ENCODE measurements at regions not wholly inside any gene's neighbourhood (a gene's known extent, or its start where the extent isn't known, plus 50 kb on each side); places are given as distances from the start of the nearest gene placed in this dataset.
"Not testable (repeated sequence)": the region's sequence is repeated elsewhere in the genome, so short reads cannot be mapped to it uniquely, and the experiment has no call there.

DNA sequence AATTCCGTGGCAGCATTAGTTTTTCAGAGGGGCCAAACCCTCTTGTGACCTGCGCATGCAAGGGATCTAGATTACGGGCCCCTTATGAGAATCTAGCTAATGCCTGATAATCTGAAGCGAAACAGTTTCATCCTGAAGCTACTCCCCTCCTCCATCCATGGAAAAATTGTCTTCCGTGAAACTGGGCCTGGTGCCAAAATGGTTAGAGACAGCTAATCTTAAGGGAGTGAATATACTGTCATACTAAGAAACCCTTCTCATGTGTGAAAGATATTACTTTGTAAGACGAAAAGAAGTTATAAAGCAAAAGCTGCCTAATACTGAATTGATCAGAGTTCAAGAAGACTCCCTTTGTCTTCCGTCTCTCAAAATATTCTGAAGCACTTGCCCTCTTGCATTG is 166.3 kb downstream of the DUSP10 start:
- no peak for DNase-seq (ENCODE audit: low spot score)

DNA sequence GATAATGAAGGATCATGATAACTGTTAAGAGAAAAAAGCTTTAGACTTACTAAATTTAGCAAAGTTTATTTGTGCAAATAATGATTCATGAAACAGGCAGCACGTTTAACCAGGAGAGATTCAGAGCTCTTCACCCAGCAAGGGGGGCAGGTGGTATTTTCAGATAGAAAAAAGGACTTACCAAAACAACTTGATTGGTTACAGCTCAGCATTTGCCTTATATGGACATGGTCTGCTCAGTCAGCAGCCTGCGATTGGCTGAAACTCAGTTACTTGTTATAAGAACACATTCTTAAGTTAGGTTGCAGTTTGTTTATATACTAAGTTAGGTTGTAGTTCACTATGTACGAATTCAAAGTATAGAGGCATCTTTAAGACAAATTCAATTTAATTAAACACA is 165.6 kb downstream of the DUSP10 start:
- no peak for DNase-seq (ENCODE audit: low spot score)

DNA sequence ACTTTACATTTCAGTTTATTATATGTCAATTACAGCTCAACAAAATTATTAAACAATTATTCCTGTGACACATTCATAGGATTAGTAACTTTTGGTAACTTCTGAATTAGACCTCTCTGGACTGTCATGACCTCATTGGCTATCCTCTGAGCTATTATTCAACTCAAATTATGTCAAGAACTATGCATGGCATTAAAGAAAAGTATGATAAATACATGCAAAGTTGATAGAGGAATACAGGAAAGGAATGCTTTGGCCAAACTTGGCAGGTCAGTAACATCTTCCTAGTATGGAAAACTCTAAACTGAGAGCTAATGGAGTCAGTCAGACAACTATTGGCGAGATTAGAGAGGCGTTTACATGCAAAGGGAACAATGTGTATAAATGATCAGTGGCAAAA is 158.4 kb downstream of the DUSP10 start:
- DNase-seq (ENCODE audit: low spot score) = no peak

DNA sequence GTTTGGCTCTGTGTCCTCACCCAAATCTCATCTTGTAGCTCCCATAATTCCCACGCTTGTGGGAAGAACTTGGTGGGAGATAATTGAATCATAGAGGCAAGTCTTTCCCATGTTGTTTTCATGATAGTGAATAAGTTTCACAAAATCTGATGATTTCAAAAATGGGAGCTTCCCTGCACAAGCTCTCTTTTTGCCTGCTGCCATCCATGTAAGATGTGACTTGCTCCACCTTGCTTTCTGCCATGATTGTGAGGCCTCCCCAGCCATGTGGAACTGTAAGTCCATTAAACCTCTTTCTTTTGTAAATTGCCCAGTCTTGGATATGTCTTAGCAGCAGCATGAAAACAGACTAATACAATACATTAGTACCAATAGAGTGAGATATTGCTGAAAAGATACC is 154.9 kb downstream of the DUSP10 start:
- DNase-seq (ENCODE audit: low spot score) = not testable (repeated sequence)

DNA sequence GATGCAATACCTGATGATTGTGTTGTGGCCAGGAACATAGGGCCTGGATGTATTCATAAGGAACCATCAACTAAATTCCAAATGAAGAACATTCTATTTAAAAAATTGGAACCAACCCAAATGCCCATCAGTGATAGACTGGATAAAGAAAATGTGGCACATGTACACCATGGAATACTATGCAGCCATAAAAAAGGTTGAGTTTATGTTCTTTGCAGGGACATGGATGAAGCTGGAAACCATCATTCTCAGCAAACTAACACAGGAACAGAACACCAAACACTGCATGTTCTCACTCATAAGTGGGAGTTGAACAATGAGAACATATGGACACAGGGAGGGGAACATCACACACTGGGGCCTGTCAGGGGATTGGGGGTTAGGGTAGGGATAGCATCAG is 150.6 kb downstream of the DUSP10 start:
- not testable (repeated sequence) for DNase-seq (ENCODE audit: low spot score)

DNA sequence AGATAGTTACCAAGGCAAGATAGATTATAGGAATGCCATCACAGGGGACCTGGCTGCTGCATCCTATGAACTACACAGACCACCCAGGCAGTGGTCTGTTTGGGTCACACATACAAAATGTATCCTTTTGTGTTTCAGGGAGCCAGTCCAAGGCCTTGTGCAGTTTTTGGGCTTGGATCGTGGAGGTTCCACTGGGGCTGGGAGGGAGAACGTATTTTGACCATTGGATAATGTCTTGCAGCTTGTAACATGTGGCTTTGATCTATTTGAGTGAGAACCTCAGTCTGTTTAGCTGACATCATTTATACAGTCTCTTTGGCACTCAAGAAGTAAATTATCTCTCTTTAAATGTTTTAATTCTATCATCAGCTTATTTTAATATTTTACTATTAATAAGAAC is 147.3 kb downstream of the DUSP10 start:
- DNase-seq (ENCODE audit: low spot score) = no peak

DNA sequence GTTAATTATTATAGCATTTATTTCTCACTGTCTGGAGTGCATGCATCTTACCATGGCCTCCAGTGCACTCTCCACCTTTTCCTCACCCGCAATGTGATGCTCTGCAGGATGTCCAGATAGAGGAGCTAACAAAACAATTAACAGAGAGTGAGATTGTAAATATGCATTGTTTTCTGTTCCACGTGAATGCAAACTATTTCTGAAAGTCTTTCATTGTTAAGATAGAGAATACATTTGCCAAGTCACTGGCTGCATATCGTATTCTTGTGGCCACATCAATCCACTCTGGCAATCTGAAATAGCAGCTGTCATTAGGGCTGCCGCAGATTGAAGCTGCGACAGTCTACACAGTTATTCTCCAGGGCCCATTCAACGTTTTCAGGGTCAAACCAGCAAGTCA is 143.8 kb downstream of the DUSP10 start:
- peak; percentile 83 for DNase-seq (ENCODE audit: low spot score)

DNA sequence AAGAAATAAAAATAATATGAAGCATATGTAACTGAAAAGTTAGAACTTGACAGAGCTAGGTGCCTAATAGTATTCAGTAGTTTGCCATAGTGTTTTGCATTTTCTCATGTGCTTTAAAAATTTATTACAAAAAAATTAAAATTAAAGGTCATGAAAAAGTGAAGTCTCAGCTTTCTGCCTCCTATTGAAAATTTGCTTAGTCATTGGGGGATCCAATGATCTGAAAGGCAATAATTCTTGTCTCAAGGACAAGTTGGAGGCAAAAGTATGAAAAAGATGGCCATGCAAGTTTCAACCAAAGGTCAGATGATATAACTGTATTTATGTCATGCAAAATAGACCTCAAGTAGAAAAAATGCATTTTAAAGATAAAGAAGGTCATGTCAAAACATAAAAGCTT is 140.7 kb downstream of the DUSP10 start:
- no peak for DNase-seq (ENCODE audit: low spot score)

DNA sequence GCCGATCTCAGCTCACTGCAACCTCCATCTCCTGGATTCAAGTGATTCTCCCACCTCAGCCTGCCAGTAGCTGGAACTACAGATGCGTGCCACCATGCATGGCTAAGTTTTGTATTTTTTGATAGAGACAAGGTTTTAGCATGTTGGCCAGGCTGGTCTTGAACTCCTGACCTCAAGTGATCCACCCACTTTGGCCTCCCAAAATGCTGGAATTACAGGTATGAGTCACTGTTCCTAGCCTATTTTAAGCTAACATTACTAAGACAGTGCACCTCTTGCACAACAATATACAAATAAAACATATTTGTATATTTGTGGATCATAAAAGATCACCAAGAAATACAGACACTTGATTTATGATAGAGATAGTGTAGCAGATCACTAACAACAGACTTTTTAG is 139.1 kb downstream of the DUSP10 start:
- DNase-seq (ENCODE audit: low spot score) = no peak

DNA sequence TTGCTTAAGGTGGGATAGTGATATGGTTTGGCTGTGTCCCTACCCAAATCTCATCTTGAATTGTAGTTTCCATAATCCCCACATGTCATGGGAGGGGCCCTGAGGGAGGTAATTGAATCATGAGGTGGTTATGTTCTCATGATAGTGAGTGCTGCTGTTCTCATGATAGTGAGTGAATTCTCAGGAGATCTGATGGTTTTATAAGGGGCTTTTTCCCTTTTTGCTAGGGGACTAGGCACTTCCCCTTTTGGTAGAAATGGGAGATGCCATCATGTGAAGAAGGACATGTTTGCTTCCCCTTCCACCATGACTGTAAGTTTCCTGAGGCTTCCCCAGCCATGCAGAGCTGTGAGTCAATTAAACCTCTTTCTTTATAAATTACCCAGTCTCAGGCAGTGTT is 137.5 kb downstream of the DUSP10 start:
- DNase-seq (ENCODE audit: low spot score) = not testable (repeated sequence)

DNA sequence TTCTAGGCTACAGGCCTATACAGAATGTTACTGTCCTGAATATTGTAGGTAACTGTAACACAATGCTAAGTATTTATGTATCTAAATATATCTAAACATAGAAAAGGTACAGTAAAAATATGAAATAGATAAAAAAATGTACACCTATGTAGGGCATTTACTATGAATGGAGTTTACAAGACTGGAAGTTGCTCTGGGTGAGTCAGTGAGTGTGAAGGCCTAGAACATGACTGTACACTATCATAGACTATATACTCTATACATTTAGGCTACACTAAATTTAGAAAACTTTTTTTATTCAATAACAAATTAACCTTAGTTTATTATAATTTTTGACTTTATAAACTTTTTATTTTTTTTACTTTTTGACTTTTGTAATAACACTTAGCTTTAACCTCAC is 136.9 kb downstream of the DUSP10 start:
- DNase-seq (ENCODE audit: low spot score) = no peak

DNA sequence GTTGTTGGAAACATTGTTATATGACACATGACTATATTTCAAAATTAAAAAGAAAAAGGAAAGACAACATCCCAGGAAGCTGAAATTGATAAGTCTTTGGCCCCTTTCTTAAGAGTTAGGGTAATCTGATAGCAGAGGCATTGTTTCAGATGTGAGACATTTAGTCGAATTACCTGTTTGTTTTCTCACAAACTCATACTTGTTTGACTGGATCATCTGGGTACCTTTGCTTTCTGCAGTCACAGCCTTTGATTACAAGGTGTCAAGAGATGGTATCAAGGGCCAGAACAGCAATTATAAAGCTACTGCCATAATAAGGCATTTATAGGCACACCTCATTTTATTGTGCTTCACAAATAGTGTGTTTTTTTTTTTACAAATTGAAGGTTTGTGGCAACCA is 136.3 kb downstream of the DUSP10 start:
- no peak for DNase-seq (ENCODE audit: low spot score)

DNA sequence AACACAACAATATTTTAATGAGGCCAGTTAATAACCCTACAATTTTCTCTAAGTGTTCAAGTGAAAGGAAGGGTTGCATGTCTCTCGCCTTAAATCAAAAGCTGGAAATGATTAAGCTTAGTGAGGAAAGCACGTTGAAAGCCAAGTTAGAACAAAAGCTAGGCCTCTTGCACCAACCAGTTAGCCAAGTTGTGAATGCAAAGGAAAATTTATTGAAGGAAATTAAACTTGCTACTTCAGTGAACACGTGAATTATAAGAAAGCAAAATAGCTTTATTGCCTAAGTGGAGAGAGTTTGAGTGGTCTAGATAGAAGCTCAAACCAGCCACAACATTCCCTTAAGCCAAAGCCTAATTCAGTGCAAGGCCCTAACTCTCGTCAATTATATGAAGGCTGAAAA is 135.6 kb downstream of the DUSP10 start:
- no peak for DNase-seq (ENCODE audit: low spot score)

DNA sequence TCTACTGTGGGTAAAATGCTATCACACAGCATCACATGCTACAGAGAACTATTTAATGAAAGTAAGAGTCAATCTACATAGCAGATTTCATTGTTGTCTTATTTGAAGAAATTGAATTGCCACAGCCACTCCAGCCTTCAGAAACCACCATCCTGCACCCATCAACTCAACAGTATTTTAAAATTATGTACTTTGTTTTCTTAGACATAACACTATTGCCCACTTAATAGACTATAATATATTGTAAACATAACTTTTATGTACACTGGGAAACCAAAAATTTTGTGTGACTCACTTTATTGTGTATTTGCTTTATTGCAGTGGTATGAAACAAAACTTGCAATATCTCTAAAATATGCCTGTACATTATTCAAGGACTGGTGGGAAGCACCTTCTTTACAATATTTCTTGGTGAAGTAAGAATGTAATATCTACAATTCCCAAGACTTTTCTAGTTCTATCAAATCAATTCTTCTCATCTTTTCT is 133.0 kb downstream of the DUSP10 start:
- DNase-seq (ENCODE audit: low spot score) = no peak

DNA sequence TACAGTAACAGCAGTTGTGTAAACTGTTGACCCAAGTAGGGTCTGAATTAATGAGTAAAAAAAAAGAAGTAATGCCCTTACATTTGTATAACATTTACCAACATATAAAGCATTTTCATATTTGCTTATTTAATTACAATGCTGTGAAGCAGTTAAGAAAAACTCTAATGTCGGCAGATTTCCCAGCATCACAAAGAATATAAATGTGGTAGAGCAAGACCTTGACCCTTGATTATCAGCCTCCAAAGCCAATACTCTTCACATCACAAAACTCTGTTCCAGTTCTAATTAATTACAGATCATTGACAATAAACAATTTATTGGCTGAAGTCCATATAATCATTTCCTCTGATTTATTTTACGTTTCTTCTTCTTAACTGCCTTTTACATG is 130.2 kb downstream of the DUSP10 start:
- DNase-seq (ENCODE audit: low spot score) = no peak

DNA sequence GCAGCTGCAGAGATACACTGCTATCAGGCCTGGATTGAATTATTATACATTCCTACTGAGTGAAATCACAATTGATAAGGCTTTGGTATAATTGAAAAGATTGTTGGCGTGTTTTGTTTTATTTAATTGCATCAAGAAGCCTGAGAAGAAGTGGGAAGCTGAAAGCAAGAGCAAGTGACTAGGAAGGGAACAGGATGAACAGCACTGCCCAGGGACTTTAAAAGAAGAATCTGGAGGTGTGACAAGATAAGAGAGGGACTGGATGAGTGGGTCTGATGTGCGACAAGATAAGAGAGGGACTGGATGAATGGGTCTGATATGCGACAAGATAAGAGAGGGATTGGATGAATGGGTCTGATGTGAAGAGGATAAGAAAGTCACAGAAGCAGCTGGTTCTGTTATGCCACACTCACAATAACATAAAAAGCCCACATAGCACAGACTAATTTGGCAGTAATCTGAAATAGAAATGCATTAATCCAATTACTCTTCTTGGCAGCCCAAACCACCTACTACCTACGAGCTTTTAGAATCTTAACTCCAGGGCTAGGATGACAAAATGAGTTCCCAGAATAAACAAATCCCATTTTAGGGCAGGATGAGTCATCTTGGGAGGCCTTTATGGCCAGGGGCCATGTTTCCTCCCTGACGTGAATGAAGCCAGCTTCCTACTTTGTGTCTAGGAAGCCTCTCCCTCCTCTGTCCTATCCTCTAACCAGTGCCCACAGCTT is 129.7 kb downstream of the DUSP10 start:
- DNase-seq (ENCODE audit: low spot score) = no peak

DNA sequence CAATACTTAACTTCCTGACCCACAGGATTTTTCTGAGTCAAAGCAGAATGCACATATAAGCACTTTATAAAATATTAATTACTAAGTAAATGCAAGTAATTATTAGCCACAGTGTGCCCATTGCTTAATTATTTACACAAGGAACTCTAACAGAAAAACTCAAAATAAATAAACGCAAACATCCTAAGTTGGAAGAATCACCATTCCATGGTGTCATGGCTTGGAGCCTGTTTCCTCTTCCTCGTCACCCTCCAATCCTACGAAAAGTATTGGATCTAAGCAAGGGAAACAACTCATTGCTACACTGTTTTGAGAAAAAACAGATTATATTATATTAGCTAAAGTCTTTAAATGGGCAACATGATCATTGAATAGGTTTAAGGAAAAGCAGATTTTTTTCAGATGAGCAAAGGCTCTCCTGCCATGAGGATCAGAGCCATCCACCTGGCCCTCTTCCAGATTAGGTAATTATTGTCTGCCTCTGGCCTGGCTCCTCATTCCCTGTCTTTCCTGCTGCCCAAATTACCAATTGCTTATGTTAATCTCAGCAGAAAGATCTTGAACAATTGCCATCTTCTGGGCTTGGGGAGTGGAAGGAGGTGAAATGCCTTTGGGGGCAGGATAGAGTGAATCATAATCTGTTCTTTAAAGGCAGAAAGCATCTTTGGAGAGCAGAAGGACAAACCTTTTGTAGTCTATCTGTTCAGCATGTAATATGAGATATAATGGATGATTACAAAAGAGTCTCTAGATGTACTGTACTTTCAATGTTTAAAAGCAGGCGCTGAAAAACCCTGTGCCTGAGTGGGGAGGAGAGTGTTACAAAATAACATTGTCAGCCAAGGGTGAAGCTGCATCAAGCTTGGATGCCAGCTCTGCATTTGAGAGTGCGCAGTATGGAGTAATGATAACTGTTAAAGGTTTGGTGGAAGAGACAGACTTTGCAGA is 121.2 kb downstream of the DUSP10 start:
- DNase-seq (ENCODE audit: low spot score) = no peak

DNA sequence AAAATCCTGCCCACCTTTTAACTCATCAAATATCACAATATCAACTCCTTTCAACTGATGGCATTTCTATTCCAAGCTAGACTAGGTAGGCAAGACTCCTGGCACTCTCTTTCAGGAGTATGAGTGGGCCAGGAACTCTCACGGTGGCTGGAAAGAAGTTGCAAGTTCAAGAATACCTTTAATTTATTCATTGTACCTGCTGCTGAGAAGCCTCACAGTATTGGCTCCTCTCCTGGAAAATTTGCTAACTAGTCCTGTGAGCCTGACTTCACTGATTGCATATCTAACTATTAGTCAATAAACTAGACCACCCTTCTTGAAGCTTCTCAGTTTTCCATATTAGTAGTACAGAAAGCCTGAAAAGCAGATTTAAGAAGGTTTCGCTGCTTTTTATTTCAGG is 120.2 kb downstream of the DUSP10 start:
- DNase-seq (ENCODE audit: low spot score) = no peak

DNA sequence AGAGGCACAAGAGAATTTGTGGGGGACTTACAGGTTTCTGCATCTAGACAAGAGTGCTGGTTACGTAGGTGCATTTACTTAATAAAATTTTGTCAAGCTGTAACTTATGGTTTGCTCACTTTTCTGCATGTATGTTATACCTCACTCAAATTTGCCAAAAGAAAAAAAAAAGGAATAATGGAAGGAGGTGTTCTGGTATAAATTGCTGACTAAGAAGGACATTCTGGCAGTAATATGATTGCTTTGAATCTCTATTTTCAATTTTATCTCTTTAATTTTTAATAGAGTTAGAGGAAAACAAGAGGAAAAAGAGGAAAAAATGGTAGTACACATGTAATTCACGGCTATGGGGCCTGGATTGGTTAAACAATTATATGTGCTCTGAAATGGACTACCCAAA is 119.5 kb downstream of the DUSP10 start:
- DNase-seq (ENCODE audit: low spot score) = no peak

DNA sequence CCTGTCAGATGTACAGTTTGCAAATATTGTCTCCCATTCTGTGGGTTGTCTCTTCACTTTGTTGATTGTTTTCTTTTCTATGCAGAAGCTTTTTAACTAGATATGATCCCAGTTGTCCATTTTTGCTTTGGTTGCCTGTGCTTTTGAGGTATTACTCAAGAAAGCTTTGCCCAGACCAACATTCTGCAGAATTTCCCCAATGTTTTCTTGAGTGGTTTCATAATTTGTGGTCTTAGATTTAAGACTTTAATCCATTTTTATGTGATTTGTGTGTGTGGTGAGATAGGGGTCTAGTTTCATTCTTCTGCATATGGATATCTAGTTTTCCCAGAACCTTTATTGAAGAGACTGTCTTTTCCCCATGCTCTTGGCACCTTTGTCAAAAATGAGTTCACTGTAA is 116.9 kb downstream of the DUSP10 start:
- DNase-seq (ENCODE audit: low spot score) = no peak

DNA sequence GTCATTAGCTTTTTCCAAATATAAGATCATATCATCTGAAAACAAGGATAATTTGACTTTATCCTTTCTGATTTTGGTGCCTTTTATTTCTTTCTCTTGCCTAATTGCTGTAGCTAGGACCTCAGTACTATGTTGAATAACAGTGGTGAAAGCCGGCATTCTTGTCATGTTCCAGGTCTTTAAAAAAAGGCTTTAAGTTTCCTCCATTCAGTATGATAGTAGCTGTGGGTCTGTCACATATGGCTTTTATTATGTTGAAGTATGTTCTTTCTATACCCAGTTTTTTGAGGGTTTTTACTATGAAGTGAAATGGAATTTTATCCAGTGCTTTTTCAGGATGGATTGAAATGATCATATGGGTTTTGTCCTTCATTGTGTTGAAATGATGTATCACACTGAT is 115.8 kb downstream of the DUSP10 start:
- DNase-seq (ENCODE audit: low spot score) = no peak

DNA sequence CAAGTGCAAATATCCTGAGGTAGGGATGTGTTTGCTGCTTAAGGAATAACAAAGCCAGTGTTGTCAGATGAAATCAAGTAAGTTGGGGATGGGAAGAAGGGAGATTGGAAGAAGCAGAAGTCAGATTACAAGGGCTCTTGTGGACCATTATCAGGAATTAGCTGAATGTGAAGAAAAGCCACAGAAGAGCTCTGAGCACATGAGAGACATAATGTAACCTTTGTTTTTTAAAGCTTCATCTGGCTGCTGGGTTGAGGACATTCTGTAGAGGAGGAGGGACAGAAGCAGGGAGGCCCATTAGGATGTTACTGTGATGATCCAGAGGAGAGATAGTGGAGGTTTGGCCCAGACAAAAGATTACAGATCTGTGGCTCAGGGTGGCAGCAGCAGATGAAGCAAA is 111.7 kb downstream of the DUSP10 start:
- DNase-seq (ENCODE audit: low spot score) = no peak

DNA sequence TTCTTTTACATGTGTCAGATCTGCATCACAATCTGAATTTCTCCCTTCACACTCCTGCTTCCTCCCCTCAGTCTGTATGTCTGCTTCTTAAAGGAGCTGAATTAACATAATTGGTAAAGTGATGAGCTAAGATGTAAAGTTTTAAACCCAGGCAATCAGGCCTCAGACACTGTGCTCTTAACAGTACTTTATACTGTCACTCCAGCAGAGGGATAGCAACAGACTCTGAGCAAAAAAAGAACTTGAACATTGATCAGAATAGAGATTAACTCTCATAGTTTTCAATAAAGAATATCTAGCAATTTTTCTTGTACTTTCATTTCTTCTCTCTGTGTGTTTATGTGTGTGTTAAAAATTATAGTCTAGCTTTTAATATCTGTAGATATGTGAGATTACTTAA is 110.3 kb downstream of the DUSP10 start:
- no peak for DNase-seq (ENCODE audit: low spot score)

All from globus pallidus (tissue), 1 donor.